SK-N-SH (cell line): ENCODE measurements at regions not wholly inside any gene's neighbourhood (a gene's known extent, or its start where the extent isn't known, plus 50 kb on each side); places are given as distances from the start of the nearest gene placed in this dataset.

Experiments
- CTCF ChIA-PET: fragments of 300-600, 350-600 bp; formaldehyde crosslinking; extraction: SDS; loops from one replicate; lab custom pipeline; 2021; lab: Yijun Ruan, JAX
- POLR2A ChIA-PET: fragments of 350-600 bp; sonication (Branson Sonifier 250); formaldehyde crosslinking; extraction: SDS; loops from one replicate; lab custom pipeline; 2020; ENCODE audit warnings: antibody characterized with exemption, inconsistent platforms; lab: Yijun Ruan, JAX
- DNase-seq: peaks from one replicate; pipeline ENCODE4 v3.0.0; 2012
- H2AFZ ChIP-seq: fragments of 200-600 bp; sonication (generic); 2 replicates; pipeline ENCODE4 v1.8.1; 2016; ENCODE audit warnings: antibody characterized with exemption, mild to moderate bottlenecking, low read depth
- H3F3A ChIP-seq: fragments of 200-600 bp; sonication (generic); replicated peaks from 2 replicates; pipeline ENCODE3; 2016; ENCODE audit warnings: antibody characterized with exemption, mild to moderate bottlenecking; ENCODE audit not compliant: insufficient read depth
- H3K27ac ChIP-seq, 2 experiments: fragments of 200-500 bp in 1 of 2; fragments of 200-600 bp in 1 of 2; sonication (Bioruptor generic) in 1 of 2; sonication (generic), shearing (Covaris generic) in 1 of 2; 2 replicates each; pipeline versions ENCODE4 v1.5.1 to v1.6.1; 2014 to 2016; ENCODE audit warnings: low read depth in 2 of 2, inconsistent platforms in 1 of 2, low read length in 1 of 2, mild to moderate bottlenecking in 1 of 2, mixed read lengths in 1 of 2
- H3K27me3 ChIP-seq: fragments of 200-600 bp; sonication (generic), shearing (Covaris generic); 2 replicates; pipeline ENCODE4 v1.6.1; 2016; ENCODE audit warnings: mixed run types; ENCODE audit not compliant: insufficient read depth
- H3K36me3 ChIP-seq, 2 experiments: fragments of 200-500 bp in 1 of 2; fragments of 200-600 bp in 1 of 2; sonication (Bioruptor generic) in 1 of 2; sonication (generic) in 1 of 2; replicated peaks in 1 of 2; 2 replicates each; pipeline versions ENCODE3 to v1.5.1; 2014 to 2016; ENCODE audit warnings: low read length in 1 of 2, mild to moderate bottlenecking in 1 of 2; ENCODE audit not compliant: insufficient read depth in 2 of 2, control insufficient read depth in 1 of 2
- H3K4me1 ChIP-seq, 2 experiments: fragments of 200-500 bp in 1 of 2; fragments of 200-600 bp in 1 of 2; sonication (Bioruptor generic) in 1 of 2; sonication (generic), shearing (Covaris generic) in 1 of 2; 2 replicates each; pipeline versions ENCODE4 v1.5.1 to v1.6.1; 2014 to 2016; ENCODE audit warnings: low read depth in 1 of 2, low read length in 1 of 2, mixed run types in 1 of 2; ENCODE audit not compliant: insufficient read depth in 2 of 2, control insufficient read depth in 1 of 2
- H3K4me2 ChIP-seq: fragments of 200-600 bp; sonication (generic), shearing (Covaris generic); 2 replicates; pipeline ENCODE4 v1.6.1; 2017; ENCODE audit warnings: mixed run types
- H3K4me3 ChIP-seq, 2 experiments: fragments of 200-500 bp in 1 of 2; fragments of 200-600 bp in 1 of 2; sonication (Bioruptor generic) in 1 of 2; sonication (generic), shearing (Covaris generic) in 1 of 2; 2 replicates each; pipeline versions ENCODE4 v1.5.1 to v1.8.1; 2014 to 2016; ENCODE audit warnings: low read depth in 2 of 2, inconsistent platforms in 1 of 2, low read length in 1 of 2, mild to moderate bottlenecking in 1 of 2, mixed read lengths in 1 of 2, moderate library complexity in 1 of 2
- H3K79me2 ChIP-seq: fragments of 200-600 bp; sonication (generic); 2 replicates; pipeline ENCODE4 v1.8.1; 2017; ENCODE audit warnings: mild to moderate bottlenecking; ENCODE audit not compliant: insufficient read depth
- H3K9ac ChIP-seq: fragments of 200-600 bp; sonication (generic); 2 replicates; pipeline ENCODE4 v1.6.1; 2017; ENCODE audit warnings: mixed run types
- H3K9me2 ChIP-seq: fragments of 200-600 bp; sonication (generic); 2 replicates; pipeline ENCODE4 v1.6.1; 2017; ENCODE audit warnings: mixed run types
- H3K9me3 ChIP-seq: fragments of 200-600 bp; sonication (generic); 2 replicates; pipeline ENCODE4 v1.6.1; 2017; ENCODE audit warnings: mixed run types, mild to moderate bottlenecking, moderate library complexity
- H4K20me1 ChIP-seq: fragments of 200-600 bp; sonication (generic); 2 replicates; pipeline ENCODE4 v1.6.1; 2017; ENCODE audit warnings: mild to moderate bottlenecking, mixed run types; ENCODE audit not compliant: insufficient read depth
- CHD2 ChIP-seq: fragments of 150-350 bp; IDR thresholded peaks from 2 replicates; pipeline ENCODE4 v1.6.1; 2018; ENCODE audit warnings: low read length; ENCODE audit not compliant: partially characterized antibody
- CTCF ChIP-seq: fragments of 200-600 bp; sonication (generic); IDR thresholded peaks from 2 replicates; pipeline ENCODE4 v1.6.1; 2017; ENCODE audit warnings: antibody characterized with exemption, mild to moderate bottlenecking, moderate library complexity
- GATA2 ChIP-seq: sonication (generic); formaldehyde crosslinking; IDR thresholded peaks from 2 replicates; pipeline ENCODE4 v1.5.0; 2020; ENCODE audit warnings: mild to moderate bottlenecking, missing genetic modification reagents
- MEF2A ChIP-seq: IDR thresholded peaks from 2 replicates; pipeline ENCODE4 v1.4.0; 2012; ENCODE audit warnings: low read depth, borderline replicate concordance
- MXI1 ChIP-seq: IDR thresholded peaks from 2 replicates; pipeline ENCODE4 v1.6.1; 2012; ENCODE audit warnings: mild to moderate bottlenecking, low read depth, low read length, improper control_type of control experiment
- PBX3 ChIP-seq: IDR thresholded peaks from 2 replicates; pipeline ENCODE4; 2012
- POLR2AphosphoS5 ChIP-seq: IDR thresholded peaks from 2 replicates; pipeline ENCODE4 v1.6.1; 2012; ENCODE audit warnings: low read depth, low read length
- RAD21 ChIP-seq: IDR thresholded peaks from 2 replicates; pipeline ENCODE4 v1.6.1; 2012; ENCODE audit warnings: mild to moderate bottlenecking, low read length
- RCOR1 ChIP-seq: fragments of 150-350 bp; IDR thresholded peaks from 2 replicates; pipeline ENCODE4 v1.6.1; 2017; ENCODE audit warnings: antibody characterized with exemption, low read length
- TCF12 ChIP-seq: IDR thresholded peaks from 2 replicates; pipeline ENCODE4 v1.4.0; 2012
- TEAD4 ChIP-seq: IDR thresholded peaks from 2 replicates; pipeline ENCODE4 v1.4.0; 2012; ENCODE audit warnings: mild to moderate bottlenecking, borderline replicate concordance; ENCODE audit not compliant: insufficient read depth
- USF1 ChIP-seq: IDR thresholded peaks from 2 replicates; pipeline ENCODE4 v1.4.0; 2012; ENCODE audit warnings: low read depth, borderline replicate concordance
- YY1 ChIP-seq: IDR thresholded peaks from 2 replicates; pipeline ENCODE4 v1.4.0; 2012; ENCODE audit warnings: low read depth, mild to moderate bottlenecking
- WGBS: methylation state at CpG from one replicate; pipeline ENCODE4 v1.1.6; 2017; ENCODE audit warnings: low lambda C conversion rate; 5-methylcytosine and 5-hydroxymethylcytosine counted together

DNA sequence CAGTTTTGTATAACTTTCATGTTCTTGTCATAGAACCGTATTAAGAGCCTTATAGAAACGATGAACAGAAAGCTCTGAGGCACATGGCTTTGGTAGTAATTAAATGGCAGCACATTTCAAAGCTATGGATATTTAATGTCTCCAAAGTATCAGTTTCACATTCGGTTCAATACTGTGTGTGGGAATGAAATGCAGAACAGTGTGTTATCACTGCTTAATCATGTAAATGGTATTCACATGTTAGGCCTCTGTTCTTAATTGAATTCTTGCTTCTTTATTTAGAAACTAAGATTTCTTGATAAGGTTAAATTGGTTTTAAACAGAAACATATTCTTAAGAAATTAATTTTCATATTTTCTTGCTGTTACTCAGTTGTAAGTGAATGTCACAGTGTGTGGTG is 701.0 kb upstream of the PITX2 start:
- Histone ChIP-seq H3K79me2 (no peaks in the 10 kb centered on the region), H3K27me3 (no peaks in the 10 kb centered on the region), H3K36me3 (no peaks in the 10 kb centered on the region), H2AFZ (peak overlapping the region; percentile 61), H4K20me1 (no peaks in the 10 kb centered on the region), H3K9ac (no peak overlapping the region), H3K4me1 (peaks cover 3 to 5% of the 10 kb centered on the region in 2 experiments; a peak in 2 of 4 replicates), H3K27ac (peak overlapping the region; percentile 39 to 51; a peak in 3 of 4 replicates), H3K4me3 (no peak overlapping the region), H3K9me2 (no peaks in the 10 kb centered on the region), H3K9me3 (no peaks in the 10 kb centered on the region), H3F3A (peaks cover 4% of the 10 kb centered on the region), H3K4me2 (peak overlapping the region; percentile 26; the same call in 1 of the 2 replicates)
- 31% methylated on average over 3 of the region's 3 CpGs for WGBS
- ChIA-PET POLR2A (no interaction called here), CTCF (interaction anchor here (1.2 kb wide), 1 partner anchor 9 kb away, joined by 3 read pairs; no protein-coding TSS in a partner anchor)
- no peak for DNase-seq
- TF ChIP-seq TEAD4 (no peak), PBX3 (no peak), CHD2 (no peak), GATA2 (CRISPR knock-in tag) (no peak), RCOR1 (0 out of 2 replicates have a peak, but pooled peaks have one; percentile 41)

DNA sequence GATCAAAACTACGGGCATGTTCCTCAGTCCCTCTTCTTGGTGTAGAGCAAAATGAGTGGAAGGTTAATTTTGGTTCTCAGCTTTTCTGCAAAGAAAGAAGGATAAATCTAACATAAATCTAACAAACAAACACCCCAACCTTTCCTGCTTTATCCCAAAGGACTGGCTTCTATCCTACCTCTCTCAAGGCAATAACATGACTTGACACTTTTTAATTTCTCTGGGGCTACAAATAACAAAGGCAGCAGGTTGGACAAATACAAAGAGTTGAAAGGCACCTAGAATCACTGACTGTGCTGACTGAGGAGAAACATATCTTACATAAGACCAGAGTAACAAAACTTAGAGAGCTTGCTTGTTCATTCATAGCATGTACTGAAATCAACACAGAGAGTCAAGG is 703.6 kb upstream of the PITX2 start:
- no peak overlapping the region for H3K4me3 ChIP-seq
- no peak overlapping the region for H2AFZ ChIP-seq
- H3K9me2 ChIP-seq, result no peaks in the 10 kb centered on the region
- POLR2A ChIA-PET, result no interaction called here
- peaks cover 4% of the 10 kb centered on the region for H3F3A ChIP-seq
- H3K4me1 ChIP-seq, result peaks cover 3 to 5% of the 10 kb centered on the region in 2 experiments; a peak in 2 of 4 replicates
- H4K20me1 ChIP-seq, result no peaks in the 10 kb centered on the region
- no peak overlapping the region for H3K27ac ChIP-seq
- WGBS, result 46% methylated on average over 1 of the region's 1 CpG
- CTCF ChIA-PET, result no interaction called here
- no peaks in the 10 kb centered on the region for H3K27me3 ChIP-seq
- H3K36me3 ChIP-seq, result no peaks in the 10 kb centered on the region
- H3K9ac ChIP-seq, result no peak overlapping the region
- TF ChIP-seq MXI1 (no peak), TCF12 (no peak), MEF2A (no peak), USF1 (no peak), YY1 (no peak), POLR2AphosphoS5 (no peak), CTCF (no peak), RCOR1 (no peak), RAD21 (no peak)
- H3K9me3 ChIP-seq, result no peaks in the 10 kb centered on the region
- no peak overlapping the region for H3K4me2 ChIP-seq
- DNase-seq, result no peak
- no peaks in the 10 kb centered on the region for H3K79me2 ChIP-seq
